GM18909 (cell line): ENCODE measurements at regions not wholly inside any gene's neighbourhood (a gene's known extent, or its start where the extent isn't known, plus 50 kb on each side); places are given as distances from the start of the nearest gene placed in this dataset.
"Not testable (repeated sequence)": the region's sequence is repeated elsewhere in the genome, so short reads cannot be mapped to it uniquely, and the experiment has no call there.

ENCODE experiments used
- ATAC-seq: cut with Tn5 transposase; IDR thresholded peaks from one replicate; pipeline ENCODE4 v1.9.1; 2021; ENCODE audit warnings: mild to moderate bottlenecking; ENCODE audit not compliant: unreplicated experiment, poor library complexity

DNA sequence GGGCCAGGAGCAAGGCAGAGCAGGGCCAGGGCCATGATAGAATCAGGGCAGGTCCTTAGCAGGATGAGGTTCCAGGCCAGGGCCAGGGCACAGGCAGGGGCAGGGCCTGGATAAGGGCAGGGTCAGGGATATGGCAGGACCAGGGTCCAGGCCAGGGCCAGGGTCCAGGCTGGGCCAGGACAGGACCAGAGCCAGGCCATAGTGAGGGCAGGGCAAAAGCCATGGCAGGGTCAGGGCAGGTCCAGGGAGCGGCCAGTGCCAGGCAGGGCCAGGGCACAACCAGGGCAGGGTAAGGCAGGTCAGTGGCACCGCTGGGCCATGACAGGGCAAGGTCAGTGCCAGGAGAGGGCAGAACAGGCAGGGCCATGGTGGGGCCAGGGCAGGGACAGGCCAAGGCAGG, 152.2 kb downstream of the LIPI start:
- ATAC-seq, result no peak

GRCh38 chr21:14057841-14058481, 152.8 kb downstream of the LIPI start:
- not testable (repeated sequence) for ATAC-seq

DNA sequence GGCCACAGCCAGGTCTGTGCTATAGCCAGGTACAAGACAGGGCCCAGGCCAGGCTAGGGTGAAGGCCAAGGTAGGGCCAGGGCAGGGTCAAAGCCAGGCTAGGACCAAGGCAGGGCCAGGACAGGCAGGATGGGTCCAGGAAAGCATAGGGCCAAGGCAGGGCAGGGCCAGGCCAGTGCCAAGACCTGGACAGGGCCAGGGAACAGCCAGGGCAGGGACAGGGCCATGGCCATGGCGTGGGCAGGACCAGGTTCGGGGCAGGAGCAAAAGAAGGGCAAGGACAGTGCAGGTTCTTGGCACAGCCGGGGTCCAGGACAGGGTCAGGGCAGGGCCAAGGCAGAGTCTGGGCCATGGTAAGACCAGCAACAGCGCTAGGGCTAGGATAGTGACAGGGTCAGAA, 153.4 kb downstream of the LIPI start:
- no peak for ATAC-seq

DNA sequence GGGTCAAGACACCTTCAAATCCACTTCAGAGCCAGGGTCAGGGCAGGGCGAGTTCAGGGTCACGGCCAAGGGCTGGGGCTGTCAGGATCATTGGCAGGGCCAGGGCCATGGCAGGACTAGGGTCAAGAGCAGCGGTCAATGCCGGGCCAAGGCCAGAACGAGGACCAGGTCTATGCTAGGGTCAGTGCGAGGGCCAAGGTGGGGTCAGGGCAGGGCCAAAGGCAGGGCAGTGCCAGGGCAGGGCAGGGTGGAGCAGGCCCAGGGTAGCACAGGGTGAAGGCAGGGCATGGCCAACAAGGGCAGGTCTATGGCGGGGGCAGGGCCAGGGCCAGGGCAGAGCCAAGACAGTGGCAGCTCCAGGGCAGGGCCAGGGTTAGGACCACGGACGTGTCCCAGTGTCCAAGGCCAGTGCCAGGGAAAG, 154.0 kb downstream of the LIPI start:
- no peak for ATAC-seq

DNA sequence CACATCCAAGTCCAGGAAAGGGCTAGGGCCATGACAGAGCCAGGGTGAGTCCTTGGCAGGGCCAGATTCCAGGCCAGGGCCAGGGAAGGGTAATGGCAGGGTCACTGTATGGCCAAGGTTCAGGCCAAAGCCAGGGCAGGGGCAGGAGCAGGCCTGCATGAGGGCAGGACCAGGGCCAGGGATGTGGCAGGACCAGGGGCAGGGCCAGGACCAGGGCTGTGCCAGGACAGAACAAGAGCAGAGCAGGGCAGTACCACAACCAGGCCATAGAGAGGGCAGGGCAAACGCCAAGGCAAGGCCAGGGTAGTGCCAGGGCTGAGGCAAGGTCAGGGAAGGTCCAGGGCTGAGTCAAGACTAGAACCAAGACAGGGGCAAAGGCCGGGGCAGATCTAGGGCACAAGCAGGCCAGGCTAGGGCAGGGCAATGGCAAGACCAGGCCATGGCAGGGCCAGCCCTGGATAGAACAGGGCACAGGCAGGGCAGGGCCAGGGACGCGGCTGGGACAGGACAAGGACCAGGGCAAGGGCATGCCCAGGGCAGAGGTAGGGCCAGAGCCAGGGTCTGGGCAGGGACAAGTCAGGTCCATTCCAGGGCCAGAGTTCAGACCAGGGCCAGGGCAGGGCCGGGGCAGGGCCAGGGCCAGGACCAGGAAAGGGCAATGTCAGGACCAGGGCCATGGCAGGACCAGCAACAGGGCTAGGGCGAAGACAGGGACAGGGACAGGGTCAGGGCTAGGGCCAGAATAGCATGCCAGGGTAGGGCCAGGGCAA, 154.8 kb downstream of the LIPI start:
- ATAC-seq, result not testable (repeated sequence)

GRCh38 chr21:14054682-14055081, 156.1 kb downstream of the LIPI start:
- ATAC-seq, result no peak

DNA sequence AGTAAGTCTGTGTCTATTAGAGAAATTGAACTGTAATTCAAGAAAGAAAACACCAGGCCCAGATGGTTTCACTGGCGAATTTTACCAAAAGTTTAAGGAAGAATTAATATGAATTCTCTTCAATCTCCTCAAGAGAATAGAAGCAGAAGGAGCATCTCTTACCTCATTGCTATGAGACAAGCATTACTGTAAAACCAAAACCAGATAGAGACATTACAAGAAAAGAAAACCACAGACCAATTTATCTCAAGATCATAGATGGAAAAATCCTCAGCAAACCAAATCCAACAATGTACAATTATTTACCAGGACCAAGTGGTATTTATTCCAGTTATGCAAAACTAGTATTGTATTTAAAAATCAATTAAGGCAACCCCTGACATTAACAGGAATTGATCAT, 160.6 kb downstream of the LIPI start:
- ATAC-seq, result no peak

DNA sequence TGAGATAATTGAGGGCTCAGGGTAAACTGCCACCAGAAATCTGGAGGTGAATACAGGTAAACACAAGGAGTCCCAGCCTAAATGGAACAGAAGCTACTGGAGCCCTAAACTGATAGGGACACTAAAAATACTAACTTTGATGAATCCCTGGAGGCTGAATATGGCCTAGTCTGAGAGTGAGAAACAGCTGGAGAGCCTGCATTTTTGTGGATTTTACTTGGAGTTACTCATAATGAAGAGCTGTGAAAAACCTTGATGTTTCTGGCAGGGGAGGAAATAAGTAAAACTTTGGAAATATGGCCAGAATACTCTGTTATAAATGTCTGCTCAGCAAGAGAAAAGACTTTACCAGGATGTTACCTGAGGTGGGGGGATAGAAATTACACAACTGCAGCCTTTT, 164.4 kb downstream of the LIPI start:
- ATAC-seq, result no peak

- no peak for ATAC-seq
Measured at GRCh38 chr21:14040386-14040785, 170.4 kb downstream of the LIPI start.

GRCh38 chr21:14028619-14029018, 182.1 kb downstream of the LIPI start:
- not testable (repeated sequence) for ATAC-seq

DNA sequence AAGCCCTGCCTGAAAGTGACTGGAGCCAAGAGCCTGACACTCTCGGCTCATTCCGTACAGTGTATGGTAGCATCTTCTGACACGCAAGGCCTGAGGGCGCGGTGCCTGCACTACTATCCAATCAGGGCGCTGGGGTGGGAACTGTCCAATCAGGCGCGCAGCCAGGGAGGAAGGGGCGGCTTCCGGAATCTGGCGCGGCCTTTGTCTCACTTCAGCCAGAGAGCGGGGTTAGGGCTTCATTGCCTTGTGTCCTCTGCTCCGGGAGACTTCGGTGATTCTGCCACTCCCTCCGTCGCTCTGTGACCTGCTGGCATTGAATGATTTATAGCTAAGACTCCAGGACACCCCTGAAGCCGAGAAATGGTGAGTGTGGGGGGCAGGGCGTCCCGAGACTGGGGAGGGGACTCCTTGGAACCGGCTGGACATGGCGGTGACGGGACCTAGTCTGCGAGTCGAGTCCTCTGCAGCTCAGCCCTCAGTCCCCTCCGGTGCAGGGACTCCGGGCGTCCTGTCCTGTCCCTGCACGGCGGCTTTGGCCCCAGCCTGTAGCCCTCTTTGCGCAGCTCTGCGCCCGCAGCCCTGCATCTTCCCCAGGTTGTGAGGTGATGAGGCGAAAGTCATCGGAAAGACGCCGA, 183.4 kb downstream of the LIPI start:
- ATAC-seq, result peak; percentile 100

- ATAC-seq, result not testable (repeated sequence)
Measured at GRCh38 chr21:14020108-14020507, 190.6 kb downstream of the LIPI start.

DNA sequence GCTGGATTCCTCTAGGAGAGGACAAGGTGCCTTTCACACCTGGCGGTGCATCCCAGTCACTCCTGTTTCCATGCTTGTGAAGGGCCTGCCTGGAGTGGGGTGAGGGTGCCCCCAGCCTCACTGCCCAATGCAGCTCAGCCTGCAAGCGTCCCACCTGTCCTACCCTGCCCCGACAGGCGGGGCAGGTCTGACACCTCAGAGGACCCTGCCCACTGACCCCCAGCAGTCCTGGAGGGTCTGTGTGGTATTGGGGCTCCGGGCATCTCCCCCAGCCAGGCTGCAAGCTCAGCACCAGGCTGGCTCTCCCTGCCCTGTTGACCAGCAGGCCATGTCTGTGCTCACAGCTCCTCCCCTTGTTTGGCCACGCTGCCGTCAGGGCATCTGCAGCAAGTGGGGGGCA, 194.9 kb downstream of the LIPI start:
- ATAC-seq, result not testable (repeated sequence)

GRCh38 chr21:14013623-14014498, 196.9 kb downstream of the LIPI start:
- ATAC-seq, result not testable (repeated sequence)

- ATAC-seq, result no peak
Measured at GRCh38 chr21:14013056-14013603, 197.6 kb downstream of the LIPI start.

DNA sequence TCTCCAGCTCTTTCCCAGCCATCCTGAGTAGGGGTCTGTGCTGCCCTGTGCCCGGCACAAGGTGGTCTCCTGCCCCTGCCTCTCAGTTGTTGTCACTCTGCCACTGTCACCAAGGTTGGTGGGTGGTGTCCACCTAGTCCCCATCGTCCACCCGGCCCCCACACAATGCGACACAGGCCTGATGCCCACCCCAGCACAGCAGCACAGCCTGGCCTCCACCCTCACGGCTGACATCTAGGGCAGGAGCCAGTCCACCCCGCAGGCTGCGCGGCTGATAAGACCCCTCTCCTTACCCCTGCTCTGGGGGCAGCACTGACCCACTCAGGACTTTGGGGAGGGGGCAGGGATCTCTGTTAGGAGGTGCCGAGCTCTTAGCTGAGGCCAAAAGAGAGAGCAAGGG, 198.3 kb downstream of the LIPI start:
- ATAC-seq, result no peak

DNA sequence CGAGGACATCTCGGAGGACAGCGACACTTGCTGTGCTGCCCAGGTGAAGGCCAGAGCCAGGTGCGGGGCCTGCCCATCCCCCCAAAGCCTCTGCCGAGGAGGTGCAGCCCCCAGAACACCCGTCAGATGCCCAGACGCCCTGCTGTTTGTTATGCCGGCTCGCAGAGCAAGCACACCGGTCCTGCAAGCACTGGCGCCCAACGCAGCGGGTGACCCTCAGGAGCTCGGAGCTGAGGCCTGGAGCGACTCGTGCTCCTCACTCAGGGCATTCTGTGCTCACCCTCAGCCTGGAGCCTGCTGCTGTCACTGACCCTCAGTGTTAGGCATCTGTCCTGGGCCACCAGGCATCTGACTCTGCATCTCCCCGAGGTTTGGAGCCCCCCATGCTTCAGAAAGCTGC, 199.0 kb downstream of the LIPI start:
- ATAC-seq, result not testable (repeated sequence)

GRCh38 chr21:14011149-14011548, 199.6 kb downstream of the LIPI start:
- ATAC-seq, result not testable (repeated sequence)

DNA sequence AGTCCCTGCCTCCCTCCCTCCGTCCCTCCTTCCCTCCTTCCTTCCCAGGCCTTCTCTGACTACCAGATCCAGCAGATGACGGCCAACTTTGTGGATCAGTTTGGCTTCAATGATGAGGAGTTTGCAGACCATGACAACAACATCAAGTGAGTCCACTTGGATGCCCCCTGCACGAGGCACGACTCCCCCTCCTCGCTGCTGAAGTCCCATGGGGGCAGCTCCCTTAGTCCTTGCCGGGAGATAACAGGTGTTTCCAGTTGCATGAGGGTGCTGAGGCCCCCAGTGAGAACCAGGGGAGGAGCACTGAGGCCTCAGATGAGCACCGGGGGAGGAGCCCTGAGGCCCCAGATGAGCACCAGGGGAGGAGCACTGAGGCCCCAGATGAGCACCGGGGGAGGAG, 200.0 kb downstream of the LIPI start:
- ATAC-seq, result no peak

DNA sequence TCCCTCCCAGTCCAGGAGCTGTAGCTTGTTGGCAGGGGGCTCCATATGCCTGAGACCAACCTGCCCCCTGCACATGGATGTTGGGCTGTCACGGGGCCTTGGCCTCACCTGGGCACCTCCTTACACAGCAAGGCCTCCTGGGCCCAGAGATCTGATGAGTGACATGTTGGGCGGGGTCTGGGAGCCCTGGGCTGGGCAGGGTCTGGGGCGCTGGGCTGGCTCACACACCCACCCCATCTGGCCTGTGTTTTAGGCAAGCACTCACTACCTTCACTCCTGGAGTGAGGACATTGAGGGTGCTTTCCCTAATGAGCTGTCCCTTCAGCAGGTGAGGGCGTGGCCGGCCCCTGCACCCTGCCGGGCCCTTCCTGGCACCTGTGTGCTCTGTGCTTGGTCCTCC, 200.8 kb downstream of the LIPI start:
- not testable (repeated sequence) for ATAC-seq
